HG02642 (cell line): ENCODE measurements at regions not wholly inside any gene's neighbourhood (a gene's known extent, or its start where the extent isn't known, plus 50 kb on each side); places are given as distances from the start of the nearest gene placed in this dataset.

ENCODE experiments used
- ATAC-seq: cut with Tn5 transposase; IDR thresholded peaks from one replicate; pipeline ENCODE4 v1.9.1; 2021; ENCODE audit warnings: mild to moderate bottlenecking; ENCODE audit not compliant: unreplicated experiment, poor library complexity

DNA sequence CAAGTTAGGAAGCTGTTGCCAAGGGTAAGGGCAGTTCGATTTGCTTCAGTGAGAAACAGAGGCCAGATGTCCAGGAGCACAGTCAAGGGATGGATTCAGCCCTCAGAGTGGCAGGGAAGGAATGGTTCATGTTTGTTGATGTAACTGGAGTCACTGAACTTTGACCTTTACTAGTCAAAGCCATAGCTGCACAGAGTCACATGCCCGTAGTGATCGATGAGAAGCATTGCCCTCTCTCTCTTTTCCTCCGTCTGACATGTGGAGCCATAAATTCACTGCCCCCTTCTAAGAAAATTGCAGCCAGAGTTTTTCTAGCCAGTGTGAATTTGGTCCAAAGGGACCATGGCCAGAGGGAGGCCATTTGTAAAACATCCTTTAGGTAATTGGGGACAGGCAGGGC, 124.1 kb upstream of the MTNR1B start:
- ATAC-seq: no peak

DNA sequence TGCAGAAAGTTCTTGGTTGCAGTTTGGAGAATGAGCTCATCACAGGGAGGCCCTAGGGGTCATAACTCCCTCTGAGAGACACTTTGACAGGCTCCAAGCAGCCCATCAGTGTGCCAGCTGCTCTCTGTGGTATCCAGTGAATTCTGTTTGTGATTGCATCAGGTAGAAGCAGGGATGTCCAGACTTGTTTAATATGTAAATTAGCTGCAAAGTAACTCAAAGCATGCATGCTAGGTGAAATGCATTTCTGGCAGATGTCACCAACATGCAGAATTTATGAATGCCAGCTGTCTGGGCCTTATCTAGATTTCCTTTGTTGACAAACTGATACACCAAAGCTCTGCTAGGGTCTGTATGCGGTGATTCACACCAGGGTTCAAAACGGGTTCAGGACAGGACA, 123.6 kb upstream of the MTNR1B start:
- ATAC-seq: no peak

DNA sequence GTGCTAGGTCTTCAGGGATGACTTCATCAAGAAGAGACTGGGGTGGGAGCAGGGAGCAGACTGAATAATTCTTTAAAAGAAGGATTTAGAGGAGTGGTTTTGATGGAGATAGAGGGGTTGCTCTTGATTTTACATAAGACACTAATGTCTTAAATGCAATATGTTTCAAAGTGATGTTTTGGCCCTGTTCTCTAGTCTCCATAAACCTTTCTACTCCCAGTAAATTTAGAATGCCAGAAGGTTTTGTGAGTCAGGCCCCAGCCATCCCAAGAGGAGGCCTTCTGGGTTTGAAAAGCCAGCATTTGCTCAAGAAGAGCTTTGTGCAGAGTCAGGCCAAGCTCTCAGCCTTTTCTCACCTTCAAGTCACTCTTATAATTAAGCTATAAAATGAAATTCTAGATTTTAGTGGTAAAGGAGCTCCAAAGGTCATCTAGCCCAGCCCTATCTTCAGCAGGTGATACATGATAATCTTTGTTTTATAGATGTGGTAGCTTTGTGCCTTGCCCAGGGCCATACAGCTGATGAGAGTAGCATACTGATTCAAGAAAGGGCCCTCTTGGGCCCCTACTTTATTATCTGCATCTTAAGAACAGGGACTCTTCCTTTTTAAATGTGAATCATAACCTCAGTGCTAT, 122.8 kb upstream of the MTNR1B start:
- ATAC-seq: no peak

DNA sequence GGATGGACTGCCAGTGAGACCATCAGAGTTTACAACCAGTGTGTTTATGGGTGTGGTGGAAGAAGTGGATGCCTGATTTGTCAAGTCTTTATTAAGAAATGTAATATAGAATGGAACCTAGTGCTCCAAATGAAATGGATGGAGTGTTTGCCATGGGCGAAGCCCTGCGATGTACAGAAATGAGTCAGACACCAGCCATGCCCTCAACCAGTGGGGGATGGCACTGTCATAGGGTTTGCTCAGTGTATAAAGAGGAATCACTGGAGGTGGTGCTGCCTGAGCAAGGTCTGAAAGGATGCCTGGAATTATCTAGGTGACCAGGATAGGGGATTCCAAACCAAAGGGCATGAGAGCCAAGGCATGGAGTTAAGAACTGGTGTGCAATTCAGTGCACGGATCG, 120.9 kb upstream of the MTNR1B start:
- ATAC-seq: no peak

DNA sequence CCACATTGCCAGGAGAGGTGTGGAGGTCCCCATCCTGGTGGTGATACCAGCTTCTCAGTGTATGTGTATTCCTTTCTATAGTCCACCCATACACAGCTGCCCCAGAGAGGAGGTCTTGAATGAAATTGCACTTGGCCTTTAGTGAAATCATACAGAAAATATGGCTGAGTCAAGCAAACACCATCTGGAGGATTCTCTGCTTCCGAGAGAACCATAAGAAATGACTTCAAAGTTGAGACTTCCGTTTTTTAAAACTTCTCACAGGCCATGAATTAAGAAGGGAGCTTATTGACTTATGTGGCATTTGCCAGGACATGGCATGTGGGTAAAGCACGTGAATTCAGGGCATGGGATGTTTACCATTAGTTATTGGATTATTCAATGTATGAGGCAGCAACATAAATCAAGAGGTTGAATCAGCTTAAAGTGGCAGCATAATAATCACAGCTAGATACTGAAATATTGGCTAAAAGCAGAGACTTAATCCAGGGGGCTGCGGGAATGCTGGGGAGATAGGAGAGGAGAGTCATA, 119.1 kb upstream of the MTNR1B start:
- ATAC-seq: no peak

DNA sequence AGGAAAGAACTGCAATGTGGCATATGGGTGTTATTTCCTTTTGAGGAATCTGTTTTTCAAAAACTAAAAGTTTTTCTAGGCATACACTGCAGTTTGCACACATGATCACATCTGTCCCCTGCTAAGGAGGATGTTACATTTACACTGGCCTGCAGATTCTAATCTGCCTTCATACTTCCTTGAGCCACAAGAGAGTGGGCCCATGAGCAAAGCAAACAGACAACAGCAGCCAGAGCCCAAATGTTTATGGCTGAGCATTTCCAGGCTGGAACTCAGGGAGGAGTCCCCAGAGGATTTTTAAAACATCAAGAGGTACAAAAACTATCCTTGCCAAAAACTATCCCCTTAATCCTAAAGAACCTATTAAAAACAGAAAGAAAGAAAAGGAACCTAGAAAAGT, 117.2 kb upstream of the MTNR1B start:
- no peak for ATAC-seq

DNA sequence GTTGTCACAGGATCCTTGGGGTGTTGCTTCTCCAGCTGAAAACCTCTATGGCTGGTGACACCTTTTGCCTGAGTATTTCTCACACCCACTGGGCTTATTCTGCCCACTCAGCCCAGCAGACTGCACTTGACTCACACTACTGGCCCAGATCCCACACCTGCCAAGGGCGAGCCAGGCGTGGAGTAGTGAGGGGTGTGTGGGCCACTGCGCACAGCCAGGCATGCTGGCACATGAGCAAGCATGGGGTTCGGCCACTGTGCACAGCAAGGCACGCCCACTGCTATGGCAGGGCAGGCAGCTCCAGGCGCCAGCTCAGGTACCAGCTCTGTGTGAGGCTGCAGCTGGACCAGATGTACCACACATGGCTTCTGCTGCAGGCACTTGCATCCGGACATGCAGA, 116.5 kb upstream of the MTNR1B start:
- ATAC-seq: no peak

DNA sequence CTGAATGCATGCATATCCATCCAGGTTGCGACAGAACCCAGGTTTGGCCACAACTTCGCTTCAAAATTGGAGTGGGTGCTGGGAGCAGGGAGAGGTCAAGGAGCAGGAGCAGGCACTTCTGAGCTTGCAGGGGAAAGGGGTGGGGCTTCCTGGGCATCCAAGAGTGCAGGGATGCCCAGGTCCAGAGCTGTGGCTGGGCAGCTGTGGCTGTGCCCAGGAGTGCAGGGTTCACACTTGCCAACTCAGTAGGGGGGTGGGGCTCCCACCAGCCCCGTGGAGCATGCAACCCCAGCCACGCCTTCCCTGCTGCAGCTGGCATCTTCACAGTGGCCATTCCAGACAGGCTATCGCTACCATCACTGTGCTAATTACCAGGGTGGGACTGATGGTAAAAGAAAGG, 115.3 kb upstream of the MTNR1B start:
- no peak for ATAC-seq

DNA sequence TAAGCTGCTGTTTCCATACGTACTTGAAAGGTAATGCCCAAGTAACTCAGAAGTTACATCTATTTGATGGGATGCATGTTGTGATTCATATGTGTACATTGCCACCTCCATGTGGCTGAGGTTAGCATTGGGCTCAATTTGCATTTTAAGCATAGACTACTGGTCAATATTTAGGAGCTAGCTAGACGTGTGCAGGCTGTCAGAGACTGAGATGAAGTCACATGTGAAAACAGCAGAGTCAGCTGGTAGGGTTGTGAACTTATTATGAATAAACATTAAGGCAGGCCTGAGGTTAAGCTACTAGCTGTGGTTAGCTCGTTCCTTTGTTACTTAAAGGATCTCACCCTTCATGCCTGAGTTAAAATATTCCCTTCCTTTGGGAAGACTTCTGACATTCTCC, 114.5 kb upstream of the MTNR1B start:
- ATAC-seq: no peak

DNA sequence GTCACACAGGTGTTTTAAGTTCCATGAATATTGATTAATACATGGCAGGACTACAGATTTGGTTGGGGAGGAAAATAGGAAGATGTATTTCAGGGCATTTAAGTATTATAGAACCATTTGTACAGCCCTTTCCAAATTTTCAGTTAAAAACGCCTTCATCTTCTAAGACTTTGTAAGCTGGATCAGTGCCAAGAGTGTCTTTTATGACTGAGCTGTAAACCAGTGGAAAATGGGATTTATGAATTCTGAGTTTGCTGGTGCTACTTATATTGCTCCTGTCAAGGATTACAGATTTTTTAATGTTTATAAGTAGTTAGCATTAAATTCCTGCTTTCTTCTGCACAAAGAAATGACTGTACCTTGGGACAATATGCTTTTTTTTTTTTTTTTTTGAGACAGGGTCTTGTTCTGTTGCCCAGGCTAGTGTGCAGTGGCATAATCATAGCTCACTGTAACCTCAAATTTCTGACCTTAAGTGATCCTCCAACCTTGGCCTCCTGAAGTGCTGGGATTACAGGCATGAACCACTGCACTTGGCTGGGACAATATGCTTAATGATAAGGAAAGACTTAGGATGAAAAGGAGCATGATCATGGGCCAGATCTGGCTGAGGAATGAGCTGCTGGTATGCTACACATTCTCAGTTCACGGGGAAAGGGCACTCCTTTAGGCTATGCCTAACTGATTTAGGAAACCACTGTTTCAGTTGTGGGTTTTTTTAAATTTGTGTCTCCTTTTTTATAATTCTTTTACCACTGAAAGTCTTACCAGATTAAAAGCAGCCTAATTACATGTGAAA, 113.6 kb upstream of the MTNR1B start:
- ATAC-seq: no peak

DNA sequence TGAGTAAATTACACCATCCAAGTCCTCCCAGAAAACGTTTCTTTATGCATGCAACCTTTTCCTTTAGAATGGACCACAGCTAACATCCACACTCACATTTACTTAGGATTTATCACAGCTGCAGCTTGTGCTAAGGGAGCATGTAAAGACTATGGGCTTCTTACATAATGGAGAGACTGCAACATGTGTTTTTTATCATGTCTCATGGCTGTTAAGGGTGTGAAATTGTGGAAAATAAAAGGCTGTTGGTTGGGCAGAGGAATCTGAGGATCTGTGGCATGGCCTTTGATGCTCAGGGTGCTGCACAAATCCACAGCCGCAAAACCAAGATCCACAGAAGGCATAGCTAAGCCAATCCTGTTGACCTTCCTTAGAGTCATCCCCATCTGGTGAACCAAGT, 112.0 kb upstream of the MTNR1B start:
- no peak for ATAC-seq

DNA sequence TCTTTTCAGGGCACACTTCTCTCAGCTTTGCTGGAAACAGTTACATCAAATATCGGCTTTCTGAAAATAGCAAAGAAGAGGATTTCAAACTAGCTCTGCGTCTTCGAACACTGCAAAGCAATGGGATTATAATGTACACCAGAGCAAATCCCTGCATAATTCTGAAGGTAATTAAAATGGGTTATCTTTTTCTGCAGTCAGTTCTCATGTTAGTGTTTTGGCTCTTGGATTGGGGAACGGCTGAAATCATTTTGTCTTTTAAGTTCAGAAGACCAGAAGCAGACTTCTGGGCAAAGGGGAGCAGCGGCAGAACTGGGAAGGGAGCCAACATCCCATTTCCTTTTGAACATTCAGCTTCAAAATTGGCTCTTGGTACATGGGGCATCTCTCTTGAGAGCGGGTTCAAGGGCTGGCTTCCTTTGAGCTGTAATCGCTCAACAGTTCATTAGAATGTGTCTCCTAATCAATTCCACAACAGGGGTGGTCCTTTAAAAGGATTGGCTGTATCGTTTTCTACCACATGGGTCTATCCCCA, 110.2 kb upstream of the MTNR1B start:
- ATAC-seq: no peak

DNA sequence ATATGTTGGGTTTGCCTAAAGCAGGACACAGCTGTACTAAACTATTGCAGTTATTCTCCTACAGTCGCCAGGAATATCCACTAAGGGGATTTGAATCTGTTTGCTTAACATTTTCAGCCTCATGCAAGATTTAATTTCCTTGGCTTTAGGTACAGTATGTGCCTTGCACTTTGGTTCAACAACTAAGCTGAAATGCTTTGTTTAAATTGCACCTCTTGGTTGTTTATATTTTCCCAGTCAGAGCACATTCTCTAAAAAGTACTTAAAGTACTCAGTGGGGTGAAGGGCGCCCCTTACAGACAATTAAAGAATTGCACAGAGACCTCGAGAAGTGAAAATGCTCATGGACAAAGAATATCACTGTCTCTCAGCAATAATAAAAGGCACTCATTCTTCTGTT, 107.8 kb upstream of the MTNR1B start:
- no peak for ATAC-seq

DNA sequence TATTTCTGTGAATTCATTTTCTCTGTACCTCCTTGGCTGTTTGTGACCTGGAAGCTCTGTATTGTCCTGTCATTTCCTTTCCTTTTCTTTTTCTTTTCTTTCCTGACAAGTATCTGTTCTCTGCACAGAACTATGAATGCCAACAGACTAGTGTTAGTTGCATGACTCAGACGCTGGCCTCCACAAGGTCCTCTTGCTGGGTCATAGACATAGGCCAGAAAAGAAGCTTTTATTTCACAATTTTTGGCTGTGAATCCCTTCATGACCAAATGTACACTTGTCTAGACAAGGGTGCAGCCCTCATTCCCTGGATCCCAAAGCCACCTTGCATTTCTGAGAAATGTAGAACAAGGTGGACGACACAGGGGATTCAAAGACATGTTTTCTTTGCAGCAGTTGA, 104.1 kb upstream of the MTNR1B start:
- no peak for ATAC-seq

DNA sequence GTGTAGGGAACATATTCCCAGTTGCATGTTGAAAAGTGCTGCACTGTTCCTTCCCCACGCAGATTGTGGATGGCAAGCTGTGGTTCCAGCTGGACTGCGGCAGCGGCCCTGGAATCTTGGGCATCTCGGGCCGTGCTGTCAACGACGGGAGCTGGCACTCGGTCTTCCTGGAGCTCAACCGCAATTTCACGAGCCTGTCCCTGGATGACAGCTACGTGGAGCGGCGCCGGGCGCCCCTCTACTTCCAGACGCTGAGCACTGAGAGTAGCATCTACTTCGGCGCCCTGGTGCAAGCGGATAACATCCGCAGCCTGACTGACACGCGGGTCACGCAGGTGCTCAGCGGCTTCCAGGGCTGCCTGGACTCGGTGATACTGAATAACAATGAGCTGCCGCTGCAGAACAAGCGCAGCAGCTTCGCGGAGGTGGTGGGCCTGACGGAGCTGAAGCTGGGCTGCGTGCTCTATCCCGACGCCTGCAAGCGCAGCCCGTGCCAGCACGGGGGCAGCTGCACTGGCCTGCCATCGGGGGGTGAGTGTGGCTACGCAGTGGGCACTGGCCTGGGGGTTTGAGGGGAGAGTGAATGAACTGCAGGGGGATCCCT, 102.7 kb upstream of the MTNR1B start:
- ATAC-seq: no peak

DNA sequence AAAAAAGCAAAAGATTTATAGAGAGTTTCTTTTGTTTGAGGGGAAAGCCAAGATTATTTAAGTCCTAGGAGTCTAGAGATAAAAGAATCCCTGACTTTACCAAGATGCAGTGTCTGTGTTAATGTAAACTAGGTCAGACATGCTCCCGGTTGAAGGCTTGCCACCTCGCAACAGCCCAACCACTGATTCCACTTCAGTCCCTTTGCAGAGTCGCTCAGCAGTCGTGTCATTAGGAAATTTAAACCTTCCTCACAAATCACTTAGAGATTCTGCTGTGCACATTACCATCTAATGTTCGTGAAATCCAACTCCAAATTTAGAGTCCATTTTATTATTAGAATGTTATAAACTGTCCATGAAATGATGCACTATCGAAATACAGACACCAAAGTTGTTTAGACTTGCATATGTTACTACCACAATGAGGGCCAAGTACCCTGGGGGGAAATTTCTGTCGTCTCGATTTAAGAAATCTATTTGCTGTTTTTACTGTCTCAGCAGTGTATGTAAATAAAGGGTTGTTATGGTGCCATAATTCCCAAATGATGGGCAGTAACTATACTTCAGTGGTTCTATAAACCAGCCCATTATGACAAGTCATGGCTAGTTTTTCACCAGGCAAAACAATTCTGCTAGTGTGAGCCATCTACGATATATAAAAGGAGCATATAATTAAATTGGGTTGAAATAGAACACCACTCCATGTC, 101.4 kb upstream of the MTNR1B start:
- ATAC-seq: no peak

DNA sequence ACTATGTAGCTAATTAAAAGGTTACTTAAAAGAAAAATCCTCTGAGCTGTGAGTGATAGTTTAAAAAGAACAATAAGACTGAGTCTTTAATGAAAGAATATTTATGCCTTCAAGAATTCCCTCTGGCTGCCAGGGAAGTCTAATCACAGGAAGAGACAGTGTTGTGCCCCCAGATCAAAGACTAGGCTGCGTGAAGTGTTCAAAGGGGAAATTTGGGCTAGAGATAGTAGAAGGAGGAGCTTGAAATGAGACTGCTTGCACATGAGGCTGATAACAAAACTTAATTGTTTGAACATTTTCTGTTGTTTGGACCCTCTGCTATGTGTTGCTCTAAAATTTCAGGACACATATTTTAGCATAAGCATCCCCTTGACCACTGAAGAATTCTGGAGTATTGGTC, 99.7 kb upstream of the MTNR1B start:
- no peak for ATAC-seq

DNA sequence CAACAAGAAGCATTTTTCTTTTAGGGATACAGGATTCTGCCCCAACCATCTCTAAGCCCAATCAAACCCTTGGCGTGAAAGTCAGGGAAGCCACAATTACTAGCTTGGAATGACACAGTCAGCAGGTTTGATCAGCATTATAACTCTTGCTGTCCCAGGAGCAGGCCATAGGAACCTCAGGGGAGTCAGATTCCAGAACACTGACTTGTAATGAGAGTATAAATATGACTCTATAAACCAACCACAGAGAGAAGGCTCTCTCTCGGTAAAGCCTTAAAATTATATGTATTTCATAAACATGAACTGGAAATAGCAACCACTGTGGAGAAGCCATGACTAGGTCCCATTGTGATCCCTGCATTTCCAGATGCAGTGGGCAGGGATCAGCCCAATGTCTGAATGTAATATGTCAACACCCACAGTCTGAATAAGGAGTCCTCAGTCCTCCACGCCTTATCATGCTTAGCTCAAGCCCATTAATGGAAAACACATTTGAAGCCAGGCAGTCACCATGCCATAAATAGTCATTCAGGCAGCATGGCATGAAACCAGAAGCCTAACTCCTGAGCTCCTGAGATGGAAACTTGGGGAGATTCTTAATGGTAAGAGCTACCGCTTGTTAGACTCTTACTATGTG, 99.1 kb upstream of the MTNR1B start:
- no peak for ATAC-seq

DNA sequence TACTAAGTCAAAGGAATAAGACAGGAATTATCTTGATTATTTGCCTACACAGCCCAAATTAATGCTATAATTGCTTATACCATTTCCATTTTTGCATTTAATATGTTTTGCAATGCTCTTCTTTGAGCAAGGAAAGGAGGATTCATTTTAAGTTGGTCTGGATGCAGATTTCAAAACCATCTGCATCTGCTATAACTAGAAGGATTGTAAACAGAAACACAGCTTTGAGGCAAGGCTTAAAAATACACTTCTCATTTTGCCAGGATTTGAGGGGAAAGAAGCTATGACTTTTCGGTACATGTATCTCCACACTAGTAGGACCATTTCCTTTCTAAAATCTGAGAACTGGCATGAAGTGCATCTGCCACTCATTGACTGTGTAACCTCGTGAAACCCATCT, 95.9 kb upstream of the MTNR1B start:
- ATAC-seq: no peak

DNA sequence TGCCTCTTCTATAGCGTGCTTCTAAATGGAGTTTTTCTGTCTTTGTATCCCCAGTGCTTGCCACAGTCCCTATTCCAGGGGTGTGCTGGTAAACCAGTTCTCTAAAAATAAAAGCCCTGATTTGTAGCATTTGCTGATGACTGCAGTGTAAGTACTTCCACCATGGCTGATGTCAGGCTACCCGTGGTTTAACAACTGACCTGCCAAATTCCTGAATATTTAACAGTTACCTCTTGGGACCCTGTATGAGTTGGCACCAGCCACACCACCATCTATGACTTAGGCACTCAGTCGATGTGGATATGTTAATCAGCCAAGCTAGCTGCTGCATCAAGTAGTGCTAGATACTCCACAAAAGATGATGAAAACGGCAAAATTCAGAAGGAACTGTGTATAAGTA, 94.0 kb upstream of the MTNR1B start:
- no peak for ATAC-seq
